GM18517 (cell line): ENCODE measurements at regions not wholly inside any gene's neighbourhood (a gene's known extent, or its start where the extent isn't known, plus 50 kb on each side); places are given as distances from the start of the nearest gene placed in this dataset.

Experiments
- ATAC-seq: cut with Tn5 transposase; IDR thresholded peaks from one replicate; pipeline ENCODE4 v1.9.1; 2021; ENCODE audit warnings: mild to moderate bottlenecking, moderate library complexity; ENCODE audit not compliant: unreplicated experiment

DNA sequence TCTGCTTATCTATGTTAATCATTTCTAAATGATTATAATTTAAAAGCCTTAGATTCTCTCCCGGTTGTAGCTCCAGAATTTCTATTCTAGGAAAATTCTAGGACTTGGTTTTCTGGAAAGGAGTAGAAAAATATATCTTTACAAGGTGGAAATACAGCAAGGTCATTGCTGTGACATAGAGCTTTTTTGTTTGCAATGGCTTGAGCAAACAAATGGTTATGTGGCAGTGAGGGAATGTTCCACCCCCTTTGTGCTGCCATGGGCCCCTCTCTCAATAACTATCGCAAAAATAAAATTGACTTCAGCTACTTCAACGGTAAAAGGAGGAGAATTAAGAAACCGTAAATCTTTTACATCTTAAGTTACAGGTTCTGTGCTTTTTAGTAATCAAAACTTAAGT lies 517.1 kb downstream of the EPHA3 start:
- no peak for ATAC-seq

DNA sequence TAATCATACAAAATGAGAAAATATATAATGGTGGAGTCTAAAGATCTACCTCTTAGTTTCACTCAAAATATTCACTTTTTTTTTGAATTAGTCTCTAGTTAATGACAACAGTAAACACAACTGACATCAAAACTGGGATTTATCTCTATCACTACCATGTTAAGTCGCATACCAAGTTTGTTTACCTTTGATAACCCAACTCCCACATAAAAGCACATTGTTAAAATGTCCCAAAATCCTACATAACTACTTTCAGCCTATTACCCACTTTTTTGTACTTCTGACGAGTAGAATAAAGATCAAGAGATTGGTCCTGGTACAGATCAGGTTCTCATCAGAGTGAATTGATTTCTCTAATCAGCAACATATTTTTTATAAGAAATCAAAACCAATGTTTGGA lies 518.5 kb downstream of the EPHA3 start:
- no peak for ATAC-seq

DNA sequence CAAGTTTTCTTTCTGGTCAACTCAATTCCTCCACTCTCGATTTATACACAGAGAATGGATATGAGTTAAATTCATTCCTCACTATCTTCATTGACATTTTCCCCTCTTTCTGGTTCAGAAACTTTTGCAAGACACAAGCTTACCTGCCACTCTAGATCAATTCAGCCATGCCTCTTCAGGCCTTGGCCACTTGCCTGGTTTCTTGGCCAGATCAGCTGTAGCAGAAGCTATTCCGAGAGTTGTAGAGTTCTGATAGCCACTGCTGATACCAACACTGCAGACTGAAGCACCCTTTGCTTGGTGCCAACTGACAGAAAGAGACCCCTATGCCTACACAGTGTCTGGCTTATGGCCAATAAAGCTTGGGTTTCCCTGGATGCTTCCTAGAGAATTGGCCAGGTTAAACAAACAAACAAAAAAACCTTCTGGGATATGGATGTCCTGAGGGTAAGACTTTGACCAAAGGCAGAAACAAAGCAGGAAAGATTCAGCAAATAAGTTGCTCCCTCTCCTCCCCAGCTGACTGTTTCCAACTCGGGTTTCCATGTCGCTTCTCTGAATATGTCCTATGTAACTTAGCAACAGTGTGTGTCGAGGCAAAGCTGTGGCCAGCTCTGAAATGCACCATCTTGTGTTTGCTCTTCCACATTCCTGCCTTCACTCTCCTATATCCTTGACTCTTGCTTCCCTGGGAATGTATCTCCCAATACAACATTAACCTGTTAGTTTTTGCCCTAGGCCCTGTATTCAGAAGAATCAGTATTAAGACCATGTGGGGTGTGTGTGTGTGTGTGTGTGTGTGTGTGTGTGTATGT lies 521.6 kb downstream of the EPHA3 start:
- no peak for ATAC-seq

DNA sequence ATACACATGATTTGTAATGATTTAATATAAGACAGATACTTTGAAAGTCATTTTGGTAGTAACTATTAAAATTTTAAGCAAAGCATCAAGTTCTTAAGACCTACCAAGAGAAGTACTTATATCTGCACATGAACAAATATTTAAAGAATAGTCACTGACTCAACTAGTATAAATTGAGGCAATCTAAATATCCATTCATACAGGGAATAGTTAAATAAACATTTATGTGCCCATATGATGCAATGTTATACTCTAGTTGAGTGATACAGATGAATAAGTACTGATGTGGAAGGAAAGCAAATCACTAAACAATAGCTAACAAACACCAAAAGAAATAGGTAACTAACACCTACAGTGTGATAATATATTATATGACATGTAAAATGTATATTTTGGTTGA lies 527.7 kb downstream of the EPHA3 start:
- ATAC-seq = no peak

DNA sequence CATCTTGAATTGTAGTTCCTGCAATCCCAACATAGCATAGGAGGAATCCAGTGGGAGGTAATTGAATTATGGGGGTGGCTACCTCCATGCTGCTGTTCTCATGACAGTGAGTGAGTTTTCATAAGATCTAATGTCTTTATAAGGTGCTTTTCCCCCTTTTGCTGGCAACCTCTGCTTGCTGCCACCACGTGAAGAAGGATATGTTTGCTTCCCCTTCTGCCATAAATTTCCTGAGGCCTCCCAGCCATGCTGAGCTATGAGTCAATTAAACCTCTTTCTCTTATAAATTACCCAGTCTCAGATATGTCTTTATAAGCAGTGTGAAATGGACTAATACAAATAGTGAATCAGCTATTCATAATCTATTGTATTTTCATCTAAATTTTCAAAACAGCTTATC lies 537.3 kb downstream of the EPHA3 start:
- ATAC-seq = no peak

DNA sequence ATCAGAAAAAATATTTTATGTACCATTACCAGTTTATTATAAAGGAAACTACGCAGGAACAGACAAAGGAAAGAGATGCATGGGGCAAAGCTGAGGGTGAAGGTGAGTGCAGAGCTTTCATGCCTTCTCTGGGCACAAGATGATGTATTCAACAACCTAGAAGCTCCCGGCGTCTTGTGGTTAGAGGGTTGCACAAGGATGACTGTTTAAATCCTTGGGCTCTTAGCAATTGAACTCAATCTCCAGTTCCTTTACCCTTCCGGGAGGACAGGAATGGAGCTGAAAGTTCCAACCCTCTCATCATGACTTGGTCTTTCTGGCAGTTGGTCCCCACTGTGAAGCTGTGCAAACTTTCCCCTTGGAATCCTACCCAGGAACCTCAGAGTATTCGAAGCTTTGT lies 542.0 kb downstream of the EPHA3 start:
- ATAC-seq = no peak

DNA sequence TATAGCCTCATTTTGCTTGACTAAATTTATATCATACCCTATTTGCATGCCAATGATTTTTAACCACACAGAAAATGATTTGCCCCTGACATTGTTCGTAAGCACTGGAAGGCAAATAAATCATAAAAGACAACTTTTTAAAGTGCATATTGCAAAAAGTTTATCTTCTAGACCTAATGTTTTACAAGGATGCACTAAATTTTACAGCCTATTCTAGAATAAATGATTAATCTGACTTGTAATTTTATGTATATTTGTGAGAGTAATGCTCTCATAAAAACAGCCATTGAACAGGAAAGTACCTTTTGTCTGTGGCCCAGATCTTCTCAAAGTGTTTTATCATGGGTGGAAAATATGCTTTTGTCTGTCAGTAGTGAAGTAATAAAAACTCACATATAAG lies 546.6 kb downstream of the EPHA3 start:
- no peak for ATAC-seq

DNA sequence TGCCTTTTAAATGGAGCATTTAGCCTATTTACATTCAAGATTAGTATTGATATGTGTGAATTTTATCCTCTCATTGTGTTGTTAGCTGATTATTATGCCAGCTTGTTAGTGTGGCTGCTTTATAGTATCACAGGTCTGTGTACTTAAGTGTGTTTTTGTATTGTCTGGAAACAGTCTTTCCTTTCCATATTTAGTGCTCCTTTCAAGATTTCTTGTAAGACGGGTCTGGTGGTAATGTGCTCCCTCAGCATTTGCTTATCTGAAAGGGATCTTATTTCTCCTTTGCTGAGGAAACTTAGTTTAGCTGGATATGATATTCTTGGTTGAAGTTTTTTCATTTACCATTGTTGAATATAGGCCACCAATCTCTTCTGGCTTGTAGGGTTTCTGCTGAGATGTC lies 549.0 kb downstream of the EPHA3 start:
- ATAC-seq = no peak

DNA sequence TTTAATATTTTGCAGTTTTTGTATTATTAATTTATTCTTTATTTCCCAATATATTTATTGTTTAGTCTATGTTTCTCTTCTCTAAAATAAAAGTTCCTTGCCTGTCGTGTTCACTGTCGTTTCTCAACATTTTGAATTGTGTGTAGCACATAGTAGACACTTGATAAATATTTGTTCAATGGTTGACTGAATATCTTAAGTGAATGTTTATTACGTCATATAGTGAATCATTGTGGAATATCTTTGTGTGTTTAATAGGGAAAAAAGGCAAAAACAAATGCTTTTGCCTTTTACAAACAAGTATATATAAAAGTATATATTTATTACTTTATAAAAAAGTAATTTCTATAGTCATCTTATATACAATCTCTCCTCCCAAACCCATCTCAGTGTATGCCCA lies 572.3 kb downstream of the EPHA3 start:
- ATAC-seq = no peak

DNA sequence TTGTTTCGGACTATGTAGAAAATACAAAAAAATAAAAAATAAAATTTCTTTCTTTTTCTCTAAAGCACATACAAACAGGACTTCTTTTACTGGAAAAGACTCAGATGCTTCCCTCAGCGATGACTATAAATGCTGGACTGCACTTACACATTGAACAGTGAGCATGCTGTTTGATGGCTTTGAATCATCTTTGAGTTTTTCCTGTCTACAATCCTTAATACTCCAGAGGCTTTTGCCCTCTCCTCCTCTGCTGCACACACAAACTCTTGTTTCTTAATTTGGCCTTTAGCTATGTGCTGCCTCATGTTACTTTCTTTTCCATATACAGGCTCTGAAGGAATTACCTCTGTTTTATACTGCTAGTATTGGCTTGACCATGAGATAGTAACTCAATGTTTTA lies 575.1 kb downstream of the EPHA3 start:
- no peak for ATAC-seq

DNA sequence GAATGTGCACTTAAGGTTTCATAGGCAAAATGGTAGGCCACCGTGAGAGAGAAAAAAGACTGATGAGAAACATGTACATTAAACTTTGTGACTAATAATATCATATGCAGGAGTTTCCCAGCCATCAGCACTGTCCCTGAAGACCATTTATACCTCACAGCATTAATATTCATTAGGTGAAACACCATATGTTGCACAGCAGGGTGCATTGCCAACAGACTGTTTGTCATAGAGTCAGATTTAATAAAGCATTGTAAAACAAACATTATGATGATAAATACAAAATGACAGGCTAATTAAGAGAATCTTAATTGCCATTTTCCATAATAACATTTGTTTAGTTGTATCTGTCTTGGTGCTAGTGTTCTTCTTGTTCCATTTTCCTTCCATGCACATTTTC lies 578.3 kb downstream of the EPHA3 start:
- ATAC-seq = no peak

DNA sequence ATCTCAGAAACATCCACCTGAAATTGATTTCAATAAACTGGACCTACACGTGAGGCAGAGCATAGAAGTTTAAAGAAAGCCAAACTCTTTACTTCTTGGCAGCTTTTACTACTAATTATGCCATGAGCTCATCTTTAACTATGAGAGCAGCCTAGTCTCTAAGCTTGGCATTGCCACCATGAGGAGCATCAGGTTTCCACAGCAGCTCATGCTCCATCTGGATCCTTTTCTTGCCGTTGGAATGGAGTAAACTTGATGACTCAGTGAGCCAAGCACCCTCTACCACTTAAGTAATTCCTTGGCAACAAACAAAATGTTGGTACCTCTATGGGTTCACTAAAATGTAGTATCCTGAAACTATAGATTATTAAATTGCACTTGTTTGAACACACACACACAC lies 583.2 kb downstream of the EPHA3 start:
- ATAC-seq = no peak

DNA sequence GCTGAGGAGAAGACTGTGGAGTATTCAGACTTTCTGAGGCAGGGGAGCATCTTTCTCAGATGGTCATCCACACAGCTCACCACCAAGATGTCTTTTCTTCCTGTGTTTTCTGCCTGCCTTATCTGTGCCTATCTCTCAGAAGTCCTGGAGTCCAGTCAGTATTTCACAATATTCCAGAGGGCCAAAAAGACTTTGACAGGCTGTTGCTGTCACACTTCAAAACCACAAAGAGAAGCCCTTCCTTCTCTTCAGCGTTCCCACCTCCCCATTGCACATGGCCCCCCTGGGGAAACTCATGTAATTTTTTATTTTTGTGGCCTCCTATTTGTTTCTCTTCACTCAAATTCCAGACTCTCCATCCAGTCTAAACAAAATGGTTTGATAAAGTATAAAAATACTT lies 585.2 kb downstream of the EPHA3 start:
- ATAC-seq = no peak

DNA sequence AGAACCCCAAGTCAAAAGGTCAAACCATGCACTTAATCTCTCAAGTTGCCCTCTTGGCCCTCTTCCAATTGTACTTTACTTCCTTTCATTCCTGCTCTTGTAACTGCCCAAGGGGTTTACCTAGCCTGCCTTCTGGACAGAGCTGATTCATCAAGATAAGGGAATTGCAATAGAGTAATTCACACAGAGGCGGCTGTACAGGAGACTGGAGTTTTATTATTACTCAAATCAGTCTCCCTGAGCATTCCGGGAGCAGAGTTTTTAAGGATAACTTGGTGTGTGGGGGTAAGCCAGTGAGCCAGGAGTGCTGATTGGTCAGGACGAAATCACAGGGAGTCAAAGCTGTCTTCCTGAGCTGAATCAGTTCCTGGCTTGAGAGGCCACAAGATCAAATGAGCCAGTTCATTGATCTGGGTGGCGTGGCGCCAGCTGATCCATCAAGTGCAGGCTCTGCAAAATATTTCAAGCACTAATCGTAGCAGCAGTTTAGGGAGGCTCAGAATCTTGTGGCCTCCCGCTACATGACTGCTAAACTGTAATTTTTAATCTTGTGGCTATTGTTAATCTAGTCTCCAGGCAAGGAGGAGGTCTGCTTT lies 590.0 kb downstream of the EPHA3 start:
- no peak for ATAC-seq

DNA sequence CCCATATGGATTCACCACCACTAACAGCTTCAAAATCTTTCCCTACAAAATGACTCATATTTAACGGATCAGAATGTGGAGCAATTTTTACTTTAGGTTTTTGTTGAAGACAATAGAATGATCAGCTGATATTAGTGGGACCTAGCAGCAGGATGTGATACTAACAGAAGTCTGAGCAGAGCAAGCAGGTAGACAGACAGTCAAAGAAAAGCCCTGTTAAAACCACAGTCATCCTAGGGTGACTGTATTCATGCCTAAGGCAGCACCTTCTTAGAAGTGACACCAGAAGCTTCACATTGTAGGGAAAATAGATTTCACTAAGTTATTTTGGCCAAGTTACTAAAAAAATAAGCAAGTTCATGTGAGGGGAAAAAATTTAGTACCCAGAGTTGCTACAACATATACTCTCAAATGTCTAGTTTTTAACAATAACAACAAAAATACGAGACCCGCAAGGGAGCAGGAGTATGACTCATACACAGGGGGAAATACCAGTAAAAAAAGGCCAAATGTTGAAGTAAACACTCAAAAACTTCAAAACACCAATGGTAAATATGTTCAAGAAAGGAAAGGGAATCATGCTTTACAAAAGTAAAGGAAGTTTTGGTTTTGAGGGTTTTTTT lies 590.9 kb downstream of the EPHA3 start:
- ATAC-seq = no peak

DNA sequence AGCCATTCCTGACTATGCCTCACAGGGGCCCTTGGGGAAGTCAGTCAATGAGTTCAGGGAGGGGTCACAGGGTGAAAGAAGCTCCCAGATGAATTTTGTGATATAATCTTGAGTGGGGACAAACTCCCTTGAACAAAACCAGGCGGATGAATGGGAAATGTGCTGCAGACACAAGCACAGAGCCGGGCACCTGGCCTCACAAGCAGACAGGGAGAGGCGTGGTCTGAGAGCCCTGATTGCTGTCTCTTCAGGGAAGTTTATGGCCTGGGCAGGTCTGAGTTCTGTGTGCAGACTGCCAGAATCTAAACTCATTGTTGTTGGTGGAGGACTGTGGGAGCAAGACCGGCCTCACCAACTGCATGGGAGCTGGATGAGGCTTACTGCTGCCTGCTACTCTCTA lies 591.8 kb downstream of the EPHA3 start:
- no peak for ATAC-seq

DNA sequence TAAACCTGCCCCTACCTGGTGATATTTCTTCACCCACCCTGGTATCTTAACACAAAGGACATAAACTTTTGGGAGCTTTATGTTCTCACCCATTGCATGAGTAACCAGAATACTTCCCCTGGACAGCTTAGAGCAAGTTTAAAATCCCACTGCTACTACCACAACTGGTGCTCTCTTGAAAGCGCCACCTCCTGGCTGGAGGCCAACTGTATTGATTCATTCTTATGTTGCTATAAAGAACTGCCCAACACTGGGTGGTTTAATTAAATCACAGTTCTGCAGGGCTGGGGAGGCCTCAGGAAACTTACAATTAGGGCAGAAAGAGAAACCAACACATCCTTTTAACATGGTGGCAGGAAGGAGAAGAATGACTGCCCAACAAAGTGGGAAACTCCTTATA lies 592.4 kb downstream of the EPHA3 start:
- no peak for ATAC-seq

DNA sequence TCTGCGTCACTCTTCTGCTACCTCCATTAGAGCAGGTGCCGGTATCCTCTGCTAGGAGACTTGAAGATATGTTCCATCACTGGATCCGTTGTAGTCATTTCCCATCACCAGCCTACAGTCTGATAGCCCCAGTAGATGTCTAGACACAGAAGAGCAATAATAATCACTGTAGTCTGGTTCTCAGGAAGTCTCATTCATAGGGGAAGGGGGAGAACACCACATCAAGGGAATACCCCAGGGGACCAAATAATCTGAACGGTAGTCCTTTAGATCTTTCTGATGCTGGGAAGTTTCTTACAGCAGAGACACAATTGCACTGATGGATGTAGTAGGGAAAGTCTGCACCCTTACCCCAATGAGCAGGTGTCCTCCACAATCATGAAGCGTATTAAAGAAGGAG lies 595.0 kb downstream of the EPHA3 start:
- ATAC-seq = no peak

DNA sequence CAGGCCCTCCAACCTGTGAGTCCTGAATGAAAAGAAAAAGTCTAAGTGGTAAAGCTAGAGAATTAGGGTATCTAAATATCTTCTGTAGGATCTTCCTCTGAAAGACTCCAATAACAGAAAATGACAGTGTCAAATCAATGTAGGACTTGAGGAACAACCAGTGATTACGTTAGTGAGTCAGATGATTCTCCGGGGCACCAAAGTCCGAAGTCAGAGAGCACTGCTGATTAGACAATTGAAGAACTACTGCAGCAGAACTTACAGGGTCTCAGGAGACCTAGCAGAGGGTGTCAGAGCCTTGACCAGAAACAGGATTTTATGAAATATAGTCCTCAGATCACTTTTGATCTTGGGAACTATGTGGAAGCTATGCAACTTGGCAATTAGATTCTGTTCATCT lies 605.8 kb downstream of the EPHA3 start:
- ATAC-seq = no peak

DNA sequence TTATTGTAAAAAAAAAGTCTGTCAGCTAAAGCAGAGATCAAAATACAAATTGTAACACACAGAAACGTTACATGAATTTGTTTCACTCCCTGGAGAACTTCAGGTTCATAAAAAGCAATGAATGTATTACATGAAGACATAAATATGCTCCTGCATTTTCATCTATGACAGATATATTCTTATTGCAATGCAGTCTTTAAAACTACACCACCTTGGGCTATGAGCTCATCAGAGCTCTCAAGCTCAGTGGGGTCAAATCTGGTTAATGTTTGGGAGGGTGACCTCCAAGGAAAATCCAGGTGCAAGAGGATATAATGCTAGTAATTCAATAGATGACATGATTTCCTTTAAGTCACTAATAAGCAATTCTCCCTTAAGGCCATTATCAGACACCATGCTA lies 606.8 kb downstream of the EPHA3 start:
- no peak for ATAC-seq

DNA sequence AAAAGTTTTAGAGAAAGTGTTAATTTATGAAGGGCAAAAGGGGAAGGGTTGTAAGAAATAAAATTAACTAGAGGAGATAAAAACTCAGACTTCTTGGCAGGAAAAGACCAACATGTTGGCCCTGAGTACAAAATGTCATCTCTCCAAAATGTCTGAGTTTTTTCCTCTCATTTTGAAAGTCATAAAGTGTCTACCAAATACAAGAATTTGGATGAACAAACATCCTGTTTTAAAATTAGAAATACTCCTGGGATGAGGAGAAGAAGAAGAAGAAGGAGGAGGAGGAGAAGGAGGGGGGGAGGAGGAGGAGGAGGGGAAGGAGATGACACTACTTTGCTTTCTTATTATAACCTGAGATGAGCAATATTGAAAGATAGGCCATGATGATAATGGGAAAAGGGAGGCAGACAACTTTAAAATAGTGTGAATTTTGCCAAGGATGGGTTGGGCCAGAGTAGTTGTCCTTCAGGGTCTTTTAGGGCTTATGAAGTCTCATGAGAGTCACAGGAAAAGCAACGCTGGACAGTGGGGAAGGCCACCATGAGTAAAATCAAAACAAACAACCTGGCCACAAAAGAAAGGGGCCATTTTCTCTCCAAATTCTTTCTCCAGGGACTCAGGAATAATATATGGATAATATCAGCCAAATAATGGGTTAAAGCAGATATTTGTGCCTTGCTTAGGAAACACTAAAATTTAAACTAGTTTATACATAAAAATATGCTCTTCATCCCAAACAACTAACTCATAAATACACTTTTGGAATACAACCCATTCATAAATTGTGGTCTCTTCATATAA lies 632.9 kb downstream of the EPHA3 start:
- no peak for ATAC-seq

DNA sequence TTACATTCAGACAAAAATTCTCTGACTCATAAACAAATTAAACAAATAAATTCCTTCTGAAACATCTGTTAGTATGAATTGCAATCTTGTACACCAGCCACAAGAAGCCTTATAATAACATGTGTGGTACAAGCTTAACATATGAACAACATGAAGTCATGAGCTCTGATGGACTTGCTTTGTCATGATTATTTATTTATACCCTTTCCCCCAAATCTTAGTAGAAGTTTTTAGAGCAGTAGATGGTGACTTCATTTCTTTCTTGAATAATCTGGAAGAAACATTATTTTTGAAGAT lies 633.4 kb downstream of the EPHA3 start:
- ATAC-seq = no peak
